ENCODE measurements at regions not wholly inside any gene's neighbourhood (a gene's known extent, or its start where the extent isn't known, plus 50 kb on each side); places are given as distances from the start of the nearest gene placed in this dataset.

- TF ChIP-seq CTCF (IDR thresholded peaks at IDR 0.05 in 2 of 3, conservative IDR thresholded peaks at IDR 0.05 in 1 of 3; ENCODE audit: insufficient read depth in 2 of 3, low read depth in 1 of 3, low read length in 3 of 3) = no peak
- TF ChIP-seq ZNF589 (CRISPR knock-in tag; IDR thresholded peaks at IDR 0.05; ENCODE audit: low read depth) = no peak
- no peak for TF ChIP-seq EZH2 (IDR thresholded peaks at IDR 0.05; ENCODE audit: borderline replicate concordance, low read depth, low read length)
- no peak for TF ChIP-seq PCBP1 (IDR thresholded peaks at IDR 0.05; ENCODE audit: low read depth, low read length, poor library complexity, severe bottlenecking)
These were observed 95.5 kb downstream of the CHD9NB start for GRCh38 chr16:52957199-52957598.
